Thoracic aorta (tissue), 2 donors: ENCODE measurements at regions not wholly inside any gene's neighbourhood (a gene's known extent, or its start where the extent isn't known, plus 50 kb on each side); places are given as distances from the start of the nearest gene placed in this dataset.

Source experiments
- ATAC-seq: fragments of 150-250 bp; one replicate; pipeline ENCODE4 v1.8.0; 2017; ENCODE audit warnings: low read depth; ENCODE audit not compliant: insufficient number of reproducible peaks, low FRiP score
- DNase-seq: peaks from one replicate; pipeline ENCODE4 v3.0.0-alpha.2; 2020; ENCODE audit warnings: low spot score
- H3K27ac ChIP-seq, 2 donors: fragments of 200-600 bp; sonication (generic); 1 replicate in 1 of 2; 2 replicates in 1 of 2; pipeline ENCODE4 v1.5.1; 2016; ENCODE audit warnings: mild to moderate bottlenecking in 2 of 2, moderate library complexity in 2 of 2
- H3K27me3 ChIP-seq: fragments of 200-600 bp; sonication (generic); replicated peaks from 2 replicates; pipeline ENCODE4 v1.6.0; 2016; ENCODE audit warnings: mild to moderate bottlenecking; ENCODE audit not compliant: insufficient read depth
- H3K36me3 ChIP-seq: fragments of 200-600 bp; sonication (generic); one replicate; pipeline ENCODE4 v1.5.1; 2016
- H3K4me1 ChIP-seq, 2 donors: fragments of 200-600 bp; sonication (generic); 1 replicate in 1 of 2; 2 replicates in 1 of 2; pipeline versions ENCODE4 v1.5.1 to v1.6.0; 2016; ENCODE audit warnings: low read depth in 2 of 2, mild to moderate bottlenecking in 1 of 2; ENCODE audit not compliant: control insufficient read depth in 1 of 2
- H3K4me3 ChIP-seq: fragments of 200-600 bp; sonication (generic); 2 replicates; pipeline ENCODE4 v1.5.1; 2016; ENCODE audit warnings: mild to moderate bottlenecking
- H3K9me3 ChIP-seq: fragments of 200-600 bp; sonication (generic); 2 replicates; pipeline ENCODE4 v1.5.1; 2016
- CTCF ChIP-seq: fragments of 200-600 bp; sonication (generic); IDR thresholded peaks from one replicate; pipeline ENCODE4 v1.5.1; 2019; ENCODE audit warnings: antibody characterized with exemption

- ATAC-seq, result no peak
- no peaks in the 10 kb centered on the region for H3K9me3 ChIP-seq
- no peak for DNase-seq
- no peak overlapping the region for H3K27ac ChIP-seq
- H3K4me3 ChIP-seq, result no peak overlapping the region
- H3K27me3 ChIP-seq, result no peaks in the 10 kb centered on the region
- H3K36me3 ChIP-seq, result no peaks in the 10 kb centered on the region
- H3K4me1 ChIP-seq, result no peaks in the 10 kb centered on the region
- no peak for TF ChIP-seq CTCF
These were observed 119.0 kb downstream of the RPIA start for GRCh38 chr2:88810488-88810887.

- no peaks in the 10 kb centered on the region for H3K27me3 ChIP-seq
- H3K4me1 ChIP-seq, result no peaks in the 10 kb centered on the region
- no peak for TF ChIP-seq CTCF
- H3K27ac ChIP-seq, result no peak overlapping the region
- ATAC-seq, result no peak
- H3K4me3 ChIP-seq, result no peak overlapping the region
- DNase-seq, result no peak
- no peaks in the 10 kb centered on the region for H3K9me3 ChIP-seq
- H3K36me3 ChIP-seq, result no peaks in the 10 kb centered on the region
These were observed 119.8 kb downstream of the RPIA start for GRCh38 chr2:88811233-88811632.

- Histone ChIP-seq H3K4me3 (no peak overlapping the region), H3K9me3 (no peaks in the 10 kb centered on the region), H3K36me3 (no peaks in the 10 kb centered on the region), H3K27me3 (no peaks in the 10 kb centered on the region), H3K4me1 (no peaks in the 10 kb centered on the region), H3K27ac (no peak overlapping the region)
- ATAC-seq (no peak), DNase-seq (no peak)
- TF ChIP-seq CTCF, result no peak
These were observed 120.2 kb downstream of the RPIA start for GRCh38 chr2:88811681-88812080.

- TF ChIP-seq CTCF, result no peak
- H3K36me3 ChIP-seq, result no peaks in the 10 kb centered on the region
- no peak overlapping the region for H3K27ac ChIP-seq
- H3K4me3 ChIP-seq, result no peak overlapping the region
- ATAC-seq, result no peak
- H3K9me3 ChIP-seq, result no peaks in the 10 kb centered on the region
- no peaks in the 10 kb centered on the region for H3K27me3 ChIP-seq
- DNase-seq, result no peak
- no peaks in the 10 kb centered on the region for H3K4me1 ChIP-seq
These were observed 122.1 kb downstream of the RPIA start for GRCh38 chr2:88813612-88814011.

- H3K4me3 ChIP-seq, result no peak overlapping the region
- no peak overlapping the region for H3K27ac ChIP-seq
- H3K36me3 ChIP-seq, result no peaks in the 10 kb centered on the region
- no peak for TF ChIP-seq CTCF
- no peaks in the 10 kb centered on the region for H3K4me1 ChIP-seq
- no peaks in the 10 kb centered on the region for H3K9me3 ChIP-seq
- no peaks in the 10 kb centered on the region for H3K27me3 ChIP-seq
- DNase-seq (no peak), ATAC-seq (no peak)
These were observed 123.8 kb downstream of the RPIA start for GRCh38 chr2:88815282-88815681.
